Adrenal gland (tissue), 9 donors: ENCODE measurements at regions not wholly inside any gene's neighbourhood (a gene's known extent, or its start where the extent isn't known, plus 50 kb on each side); places are given as distances from the start of the nearest gene placed in this dataset.

Experiments used
- DNase-seq, 7 donors: peaks; one replicate each; pipeline ENCODE4 v3.0.0-alpha.2; 2019 to 2020
- H3K27ac ChIP-seq, 5 donors: fragments of 200-600 bp; sonication (generic) in 4 of 5; 1 replicate in 3 of 5; 2 replicates in 2 of 5; pipeline versions ENCODE4 v1.5.1 to v1.8.0; 2016 to 2020; ENCODE audit warnings: mild to moderate bottlenecking in 1 of 5
- H3K27me3 ChIP-seq: fragments of 200-600 bp; 2 replicates; pipeline ENCODE4 v1.8.0; 2021
- H3K36me3 ChIP-seq, 2 donors: fragments of 200-600 bp; replicated peaks in 1 of 2; 1 replicate in 1 of 2; 2 replicates in 1 of 2; pipeline versions ENCODE4 v1.5.1 to v1.8.0; 2018 to 2022
- H3K4me1 ChIP-seq, 2 donors: fragments of 200-600 bp; replicated peaks in 1 of 2; 1 replicate in 1 of 2; 2 replicates in 1 of 2; pipeline versions ENCODE4 v1.5.1 to v1.8.0; 2018 to 2021
- H3K4me3 ChIP-seq, 4 donors: fragments of 200-600 bp; sonication (generic) in 3 of 4; one replicate each; pipeline ENCODE4 v1.5.1; 2016 to 2018
- H3K9me3 ChIP-seq, 3 donors: fragments of 200-600 bp; sonication (generic) in 1 of 3; replicated peaks in 1 of 3; 1 replicate in 2 of 3; 2 replicates in 1 of 3; pipeline versions ENCODE4 v1.5.1 to v1.8.0; 2016 to 2021
- POLR2A ChIP-seq, 2 donors: fragments of 450-650 bp; IDR thresholded peaks; one replicate each; pipeline ENCODE4 v1.6.1; 2017; ENCODE audit warnings: antibody characterized with exemption in 2 of 2, mild to moderate bottlenecking in 2 of 2, moderate library complexity in 1 of 2
- WGBS, 4 donors: extraction: QIAGEN DNeasy Blood & Tissue Kit in 2 of 4; methylation state at CpG; one replicate each; pipeline versions ENCODE4 v1.1.5 to v1.1.7; 2013 to 2017; 5-methylcytosine and 5-hydroxymethylcytosine counted together
- intact Hi-C, 2 donors: fragments of 100-400 bp; cut with DNase I; formaldehyde crosslinking; loops; one replicate each; pipeline versions ENCODE4 v1.14.1 to v1.15.0; 2022 to 2023
- TF ChIP-seq, protein P1 (sequence below), 6 experiments: fragments of 450-650 bp in 4 of 6; fragments of 200-600 bp in 2 of 6; sonication (generic) in 1 of 6; IDR thresholded peaks; 1 replicate in 5 of 6; 2 replicates in 1 of 6; pipeline versions ENCODE4 v1.5.1 to v1.8.0; 2016 to 2021; ENCODE audit warnings: antibody characterized with exemption in 6 of 6, mild to moderate bottlenecking in 2 of 6, moderate library complexity in 1 of 6
- donor health status: healthy with polysubstance abuse.
- donor health status: Bipolar disorder and iron deficiency.
- donor health status: DM: yes; HTN: yes; CAD: no.
- donor health status: DM: no; HTN: no; CAD: no.
- donor health status: DM: no; HTN: no; CAD: no.

GRCh38 chr5:86737579-86737978, 119.8 kb downstream of the COX7C start:
- TF ChIP-seq, protein P1, sequence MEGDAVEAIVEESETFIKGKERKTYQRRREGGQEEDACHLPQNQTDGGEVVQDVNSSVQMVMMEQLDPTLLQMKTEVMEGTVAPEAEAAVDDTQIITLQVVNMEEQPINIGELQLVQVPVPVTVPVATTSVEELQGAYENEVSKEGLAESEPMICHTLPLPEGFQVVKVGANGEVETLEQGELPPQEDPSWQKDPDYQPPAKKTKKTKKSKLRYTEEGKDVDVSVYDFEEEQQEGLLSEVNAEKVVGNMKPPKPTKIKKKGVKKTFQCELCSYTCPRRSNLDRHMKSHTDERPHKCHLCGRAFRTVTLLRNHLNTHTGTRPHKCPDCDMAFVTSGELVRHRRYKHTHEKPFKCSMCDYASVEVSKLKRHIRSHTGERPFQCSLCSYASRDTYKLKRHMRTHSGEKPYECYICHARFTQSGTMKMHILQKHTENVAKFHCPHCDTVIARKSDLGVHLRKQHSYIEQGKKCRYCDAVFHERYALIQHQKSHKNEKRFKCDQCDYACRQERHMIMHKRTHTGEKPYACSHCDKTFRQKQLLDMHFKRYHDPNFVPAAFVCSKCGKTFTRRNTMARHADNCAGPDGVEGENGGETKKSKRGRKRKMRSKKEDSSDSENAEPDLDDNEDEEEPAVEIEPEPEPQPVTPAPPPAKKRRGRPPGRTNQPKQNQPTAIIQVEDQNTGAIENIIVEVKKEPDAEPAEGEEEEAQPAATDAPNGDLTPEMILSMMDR (IDR thresholded peaks at IDR 0.05), result no peak
- no peak for TF ChIP-seq POLR2A (IDR thresholded peaks at IDR 0.05)
- Histone ChIP-seq H3K36me3 (no peaks in the 10 kb centered on the region), H3K4me3 (no peak overlapping the region), H3K4me1 (no peaks in the 10 kb centered on the region), H3K27ac (no peak overlapping the region), H3K27me3 (no peaks in the 10 kb centered on the region), H3K9me3 (no peaks in the 10 kb centered on the region)
- DNase-seq, result no peak
- 75 to 90% (median 88%) methylated on average over 1 of the region's 1 CpG for WGBS, 4 donors
- intact Hi-C loops, result no loop called here

- Histone ChIP-seq H3K27me3 (no peaks in the 10 kb centered on the region), H3K36me3 (no peaks in the 10 kb centered on the region), H3K27ac (no peak overlapping the region), H3K9me3 (no peaks in the 10 kb centered on the region), H3K4me1 (no peaks in the 10 kb centered on the region), H3K4me3 (no peak overlapping the region)
- DNase-seq, result no peak
- TF ChIP-seq, protein P1 (IDR thresholded peaks at IDR 0.05), result no peak
- no peak for TF ChIP-seq POLR2A (IDR thresholded peaks at IDR 0.05)
- WGBS, 4 donors, result 36 to 69% (median 55%) methylated on average over 3 of the region's 3 CpGs
- intact Hi-C loops, result no loop called here
These were observed 130.9 kb downstream of the COX7C start for GRCh38 chr5:86748538-86749105.

- TF ChIP-seq POLR2A (IDR thresholded peaks at IDR 0.05), result no peak
- no peaks in the 10 kb centered on the region for H3K4me1 ChIP-seq
- no peak overlapping the region for H3K4me3 ChIP-seq
- no peak overlapping the region for H3K27ac ChIP-seq
- H3K27me3 ChIP-seq, result no peaks in the 10 kb centered on the region
- H3K9me3 ChIP-seq, result no peaks in the 10 kb centered on the region
- no peak for DNase-seq
- intact Hi-C loops, result no loop called here
- H3K36me3 ChIP-seq, result no peaks in the 10 kb centered on the region
These were observed 132.1 kb downstream of the COX7C start for GRCh38 chr5:86749841-86750240.

GRCh38 chr5:86756839-86757238, 139.1 kb downstream of the COX7C start:
- Histone ChIP-seq H3K4me1 (no peaks in the 10 kb centered on the region), H3K27me3 (no peaks in the 10 kb centered on the region), H3K36me3 (no peaks in the 10 kb centered on the region), H3K27ac (no peak overlapping the region), H3K9me3 (no peaks in the 10 kb centered on the region), H3K4me3 (no peak overlapping the region)
- intact Hi-C loops, result no loop called here
- DNase-seq, result no peak
- TF ChIP-seq, protein P1 (IDR thresholded peaks at IDR 0.05), result no peak
- TF ChIP-seq POLR2A (IDR thresholded peaks at IDR 0.05), result no peak
- WGBS, 4 donors, result 92 to 96% (median 93%) methylated on average over 1 of the region's 1 CpG

- H3K27ac ChIP-seq, result no peak overlapping the region
- TF ChIP-seq, protein P1 (IDR thresholded peaks at IDR 0.05), result no peak
- no peak for TF ChIP-seq POLR2A (IDR thresholded peaks at IDR 0.05)
- H3K9me3 ChIP-seq, result no peaks in the 10 kb centered on the region
- H3K4me3 ChIP-seq, result no peak overlapping the region
- H3K4me1 ChIP-seq, result no peaks in the 10 kb centered on the region
- intact Hi-C loops, result no loop called here
- H3K36me3 ChIP-seq, result no peaks in the 10 kb centered on the region
- DNase-seq, result no peak
- WGBS, 4 donors, result 40 to 48% (median 45%) methylated on average over 5 of the region's 5 CpGs
- H3K27me3 ChIP-seq, result no peaks in the 10 kb centered on the region
These were observed 140.1 kb downstream of the COX7C start for GRCh38 chr5:86757824-86758223.
